ENCODE measurements at regions not wholly inside any gene's neighbourhood (a gene's known extent, or its start where the extent isn't known, plus 50 kb on each side); places are given as distances from the start of the nearest gene placed in this dataset.

GRCh38 chr11:119482521-119483011, 59.6 kb upstream of the THY1 start:
- Histone ChIP-seq H3K27me3 (ENCODE audit: insufficient read depth, low read length) (peaks cover 44% of the 10 kb centered on the region), H3K9me3 (ENCODE audit: low read depth, low read length) (no peaks in the 10 kb centered on the region), H3K4me2 (ENCODE audit: insufficient read depth, low read length) (no peak overlapping the region), H3K79me2 (ENCODE audit: insufficient read depth, low read length) (no peaks in the 10 kb centered on the region), H3K4me3 (ENCODE audit: insufficient read depth, low read length) (no peak overlapping the region), H3K27ac (ENCODE audit: low read depth, low read length) (no peak overlapping the region), H4K20me1 (ENCODE audit: insufficient read depth, low read length) (peaks cover 4% of the 10 kb centered on the region), H3K36me3 (ENCODE audit: insufficient read depth, low read length) (no peaks in the 10 kb centered on the region), H2AFZ (ENCODE audit: low read length) (no peak overlapping the region), H3K4me1 (ENCODE audit: insufficient read depth, low read length) (peaks cover 6% of the 10 kb centered on the region)
- no peak for TF ChIP-seq CTCF (IDR thresholded peaks at IDR 0.05; ENCODE audit: extremely low read depth, low read depth, low read length)
- DNase-seq (ENCODE audit: insufficient read length, low spot score, missing footprints): no peak

- no peak for TF ChIP-seq CTCF (IDR thresholded peaks at IDR 0.05; ENCODE audit: extremely low read depth, low read depth, low read length)
- DNase-seq (ENCODE audit: insufficient read length, low spot score, missing footprints): no peak
- H2AFZ ChIP-seq (ENCODE audit: low read length): no peak overlapping the region
- peaks cover 6% of the 10 kb centered on the region for H3K4me1 ChIP-seq (ENCODE audit: insufficient read depth, low read length)
- no peaks in the 10 kb centered on the region for H3K9me3 ChIP-seq (ENCODE audit: low read depth, low read length)
- H3K4me2 ChIP-seq (ENCODE audit: insufficient read depth, low read length): no peak overlapping the region
- no peak overlapping the region for H3K27ac ChIP-seq (ENCODE audit: low read depth, low read length)
- no peaks in the 10 kb centered on the region for H3K79me2 ChIP-seq (ENCODE audit: insufficient read depth, low read length)
- peaks cover 4% of the 10 kb centered on the region for H4K20me1 ChIP-seq (ENCODE audit: insufficient read depth, low read length)
- H3K27me3 ChIP-seq (ENCODE audit: insufficient read depth, low read length): peaks cover 46% of the 10 kb centered on the region
- no peak overlapping the region for H3K4me3 ChIP-seq (ENCODE audit: insufficient read depth, low read length)
- no peaks in the 10 kb centered on the region for H3K36me3 ChIP-seq (ENCODE audit: insufficient read depth, low read length)
These were observed 58.9 kb upstream of the THY1 start for GRCh38 chr11:119481667-119482400.

- H3K4me1 ChIP-seq (ENCODE audit: insufficient read depth, low read length): peaks cover 6% of the 10 kb centered on the region
- no peaks in the 10 kb centered on the region for H3K79me2 ChIP-seq (ENCODE audit: insufficient read depth, low read length)
- H3K36me3 ChIP-seq (ENCODE audit: insufficient read depth, low read length): no peaks in the 10 kb centered on the region
- H3K27ac ChIP-seq (ENCODE audit: low read depth, low read length): no peak overlapping the region
- DNase-seq (ENCODE audit: insufficient read length, low spot score, missing footprints): peak; percentile 100
- no peaks in the 10 kb centered on the region for H3K9me3 ChIP-seq (ENCODE audit: low read depth, low read length)
- H4K20me1 ChIP-seq (ENCODE audit: insufficient read depth, low read length): peaks cover 4% of the 10 kb centered on the region
- H2AFZ ChIP-seq (ENCODE audit: low read length): no peak overlapping the region
- peaks cover 52% of the 10 kb centered on the region for H3K27me3 ChIP-seq (ENCODE audit: insufficient read depth, low read length)
- H3K4me2 ChIP-seq (ENCODE audit: insufficient read depth, low read length): peak overlapping the region; percentile 59
- TF ChIP-seq CTCF (IDR thresholded peaks at IDR 0.05; ENCODE audit: extremely low read depth, low read depth, low read length): peak; percentile 94
- H3K4me3 ChIP-seq (ENCODE audit: insufficient read depth, low read length): no peak overlapping the region
These were observed 58.2 kb upstream of the THY1 start for GRCh38 chr11:119481021-119481666.

GRCh38 chr11:119480380-119481020, 57.5 kb upstream of the THY1 start:
- H3K9me3 ChIP-seq (ENCODE audit: low read depth, low read length): no peaks in the 10 kb centered on the region
- H4K20me1 ChIP-seq (ENCODE audit: insufficient read depth, low read length): peaks cover 4% of the 10 kb centered on the region
- no peaks in the 10 kb centered on the region for H3K36me3 ChIP-seq (ENCODE audit: insufficient read depth, low read length)
- H3K4me3 ChIP-seq (ENCODE audit: insufficient read depth, low read length): no peak overlapping the region
- no peak for TF ChIP-seq CTCF (IDR thresholded peaks at IDR 0.05; ENCODE audit: extremely low read depth, low read depth, low read length)
- no peaks in the 10 kb centered on the region for H3K79me2 ChIP-seq (ENCODE audit: insufficient read depth, low read length)
- H3K4me2 ChIP-seq (ENCODE audit: insufficient read depth, low read length): no peak overlapping the region
- H3K27ac ChIP-seq (ENCODE audit: low read depth, low read length): no peak overlapping the region
- peaks cover 47% of the 10 kb centered on the region for H3K27me3 ChIP-seq (ENCODE audit: insufficient read depth, low read length)
- peak; percentile 34 for DNase-seq (ENCODE audit: insufficient read length, low spot score, missing footprints)
- H2AFZ ChIP-seq (ENCODE audit: low read length): no peak overlapping the region
- peaks cover 7% of the 10 kb centered on the region for H3K4me1 ChIP-seq (ENCODE audit: insufficient read depth, low read length)

Data from osteoblast (primary cell).